Vagina (tissue), 2 donors: ENCODE measurements at regions not wholly inside any gene's neighbourhood (a gene's known extent, or its start where the extent isn't known, plus 50 kb on each side); places are given as distances from the start of the nearest gene placed in this dataset.

Source experiments
- DNase-seq, 2 donors: peaks; one replicate each; pipeline ENCODE4 v3.0.0-alpha.2; 2017; ENCODE audit errors: extremely low spot score in 2 of 2
- H3K27ac ChIP-seq: fragments of 200-600 bp; sonication (generic); one replicate; pipeline ENCODE4 v1.5.1; 2019
- H3K27me3 ChIP-seq: fragments of 200-600 bp; sonication (generic); one replicate; pipeline ENCODE4 v1.5.1; 2019
- H3K36me3 ChIP-seq, 2 donors: fragments of 200-600 bp; sonication (generic); one replicate each; pipeline ENCODE4 v1.5.1; 2017 to 2019
- H3K4me1 ChIP-seq: fragments of 200-600 bp; sonication (generic); one replicate; pipeline ENCODE4 v1.5.1; 2019
- H3K4me3 ChIP-seq, 2 donors: fragments of 200-600 bp; sonication (generic); 1 replicate in 1 of 2; 2 replicates in 1 of 2; pipeline ENCODE4 v1.5.1; 2016 to 2019
- H3K9me3 ChIP-seq: fragments of 200-600 bp; sonication (generic); one replicate; pipeline ENCODE4 v1.5.1; 2019
- CTCF ChIP-seq, 3 experiments: fragments of 450-650 bp in 2 of 3; fragments of 200-600 bp in 1 of 3; sonication (generic) in 1 of 3; IDR thresholded peaks; one replicate each; pipeline ENCODE4 v1.5.1; 2017 to 2019; ENCODE audit warnings: antibody characterized with exemption in 3 of 3, mild to moderate bottlenecking in 2 of 3, moderate library complexity in 2 of 3
- POLR2A ChIP-seq, 2 donors: fragments of 450-650 bp; IDR thresholded peaks; one replicate each; pipeline ENCODE4 v1.6.1; 2017; ENCODE audit warnings: antibody characterized with exemption in 2 of 2, mild to moderate bottlenecking in 2 of 2, moderate library complexity in 2 of 2
- POLR2AphosphoS5 ChIP-seq, 2 donors: sonication (generic); formaldehyde crosslinking; IDR thresholded peaks; one replicate each; pipeline ENCODE4 v1.9.0; 2017; ENCODE audit warnings: antibody characterized with exemption in 2 of 2, mild to moderate bottlenecking in 2 of 2, low read depth in 1 of 2; ENCODE audit not compliant: insufficient read depth in 1 of 2
- intact Hi-C: fragments of 100-400 bp; cut with DNase I; formaldehyde crosslinking; loops from one replicate; pipeline ENCODE4 v1.15.1; 2023

- Histone ChIP-seq H3K4me1 (no peaks in the 10 kb centered on the region), H3K36me3 (no peaks in the 10 kb centered on the region), H3K27ac (no peak overlapping the region), H3K27me3 (no peaks in the 10 kb centered on the region), H3K9me3 (no peaks in the 10 kb centered on the region), H3K4me3 (no peak overlapping the region)
- TF ChIP-seq POLR2AphosphoS5 (IDR thresholded peaks at IDR 0.05; ENCODE audit: insufficient read depth in 1 of 2, low read depth in 1 of 2) (no peak), POLR2A (IDR thresholded peaks at IDR 0.05) (no peak), CTCF (IDR thresholded peaks at IDR 0.05) (no peak)
- intact Hi-C loops: no loop called here
- no peak for DNase-seq
These were observed 286.8 kb upstream of the NR2F2 start for GRCh38 chr15:96043591-96044171.

- intact Hi-C loops: no loop called here
- Histone ChIP-seq H3K27ac (peak overlapping the region; percentile 37), H3K4me3 (no peak overlapping the region), H3K4me1 (no peaks in the 10 kb centered on the region), H3K9me3 (no peaks in the 10 kb centered on the region), H3K27me3 (no peaks in the 10 kb centered on the region), H3K36me3 (no peaks in the 10 kb centered on the region)
- no peak for DNase-seq
- TF ChIP-seq POLR2A (IDR thresholded peaks at IDR 0.05) (no peak), CTCF (IDR thresholded peaks at IDR 0.05) (no peak), POLR2AphosphoS5 (IDR thresholded peaks at IDR 0.05; ENCODE audit: insufficient read depth in 1 of 2, low read depth in 1 of 2) (no peak)
These were observed 283.8 kb upstream of the NR2F2 start for GRCh38 chr15:96046620-96047240.

GRCh38 chr15:96047255-96047931, 283.1 kb upstream of the NR2F2 start:
- intact Hi-C loops: no loop called here
- no peak overlapping the region for H3K4me3 ChIP-seq
- H3K4me1 ChIP-seq: no peaks in the 10 kb centered on the region
- H3K27ac ChIP-seq: peak overlapping the region; percentile 37
- no peaks in the 10 kb centered on the region for H3K9me3 ChIP-seq
- no peak for DNase-seq
- no peak for TF ChIP-seq CTCF (IDR thresholded peaks at IDR 0.05)
- no peak for TF ChIP-seq POLR2AphosphoS5 (IDR thresholded peaks at IDR 0.05; ENCODE audit: insufficient read depth in 1 of 2, low read depth in 1 of 2)
- no peak for TF ChIP-seq POLR2A (IDR thresholded peaks at IDR 0.05)
- H3K27me3 ChIP-seq: no peaks in the 10 kb centered on the region
- no peaks in the 10 kb centered on the region for H3K36me3 ChIP-seq

- no peak for DNase-seq
- Histone ChIP-seq H3K4me3 (no peak overlapping the region), H3K36me3 (no peaks in the 10 kb centered on the region), H3K9me3 (no peaks in the 10 kb centered on the region), H3K27ac (no peak overlapping the region), H3K27me3 (no peaks in the 10 kb centered on the region), H3K4me1 (peaks cover 18% of the 10 kb centered on the region)
- intact Hi-C loops: no loop called here
- TF ChIP-seq POLR2A (IDR thresholded peaks at IDR 0.05) (no peak), CTCF (IDR thresholded peaks at IDR 0.05) (no peak), POLR2AphosphoS5 (IDR thresholded peaks at IDR 0.05; ENCODE audit: insufficient read depth in 1 of 2, low read depth in 1 of 2) (no peak)
These were observed 281.2 kb upstream of the NR2F2 start for GRCh38 chr15:96049323-96049722.

GRCh38 chr15:96049766-96050165, 280.7 kb upstream of the NR2F2 start:
- DNase-seq: no peak
- Histone ChIP-seq H3K36me3 (no peaks in the 10 kb centered on the region), H3K4me1 (peaks cover 18% of the 10 kb centered on the region), H3K9me3 (no peaks in the 10 kb centered on the region), H3K27me3 (no peaks in the 10 kb centered on the region), H3K4me3 (no peak overlapping the region), H3K27ac (no peak overlapping the region)
- TF ChIP-seq CTCF (IDR thresholded peaks at IDR 0.05) (no peak), POLR2A (IDR thresholded peaks at IDR 0.05) (no peak), POLR2AphosphoS5 (IDR thresholded peaks at IDR 0.05; ENCODE audit: insufficient read depth in 1 of 2, low read depth in 1 of 2) (no peak)
- intact Hi-C loops: no loop called here
